HCT116 (cell line): ENCODE measurements at regions not wholly inside any gene's neighbourhood (a gene's known extent, or its start where the extent isn't known, plus 50 kb on each side); places are given as distances from the start of the nearest gene placed in this dataset.

Experiments used
- ATAC-seq: fragments of 200-7000 bp; cut with Tn5 transposase; 2 replicates; pipeline ENCODE4 v1.9.1; 2020; ENCODE audit warnings: mild to moderate bottlenecking, moderate library complexity
- BruUV-seq: library from RNA; stranded (reverse); fragments of 400-500 nt; replicated peaks from 2 replicates; lab custom pipeline; 2021; lab: Mats Ljungman, UMichigan
- CTCF ChIA-PET: fragments of 300-600 bp; sonication (Branson Sonifier 250); formaldehyde crosslinking; loops from one replicate; lab custom pipeline; 2021; ENCODE audit warnings: antibody characterized with exemption; lab: Charles Lee
- POLR2A ChIA-PET: fragments of 300-600, 350-600 bp; sonication (Branson Sonifier 250); formaldehyde crosslinking; loops from one replicate; lab custom pipeline; 2021; ENCODE audit warnings: antibody characterized with exemption; lab: Charles Lee
- RAD21 ChIA-PET, 2 experiments: fragments of 300-600 bp; sonication (Branson Sonifier 250); formaldehyde crosslinking; loops; one replicate each; lab custom pipeline; 2023; ENCODE audit warnings: low total read pairs in 2 of 2; ENCODE audit not compliant: uncharacterized antibody in 2 of 2, unreplicated experiment in 2 of 2, low non-redundant PET in 1 of 2; lab: Charles Lee
- DNase-seq: peaks from one replicate; pipeline ENCODE4 v3.0.0-alpha.2; 2010; ENCODE audit warnings: low read depth, low spot score
- H2AFZ ChIP-seq: fragments of 200-600 bp; shearing (Covaris generic), sonication (generic); 2 replicates; pipeline ENCODE4 v1.6.1; 2017; ENCODE audit warnings: low read depth, mixed run types, mixed read lengths, antibody characterized with exemption, low read length; ENCODE audit not compliant: poor library complexity, severe bottlenecking
- H3K27ac ChIP-seq: 2 replicates; pipeline ENCODE4 v1.5.1; 2012; ENCODE audit warnings: low read depth, low read length
- H3K27me3 ChIP-seq: fragments of 200-600 bp; sonication (generic); 2 replicates; pipeline ENCODE4 v1.6.1; 2016; ENCODE audit warnings: mixed run types, low read length, mixed read lengths; ENCODE audit not compliant: insufficient read depth
- H3K36me3 ChIP-seq, 2 experiments: fragments of 200-500 bp in 1 of 2; fragments of 200-600 bp in 1 of 2; sonication (Bioruptor generic) in 1 of 2; sonication (generic) in 1 of 2; 2 replicates each; pipeline versions ENCODE4 v1.5.1 to v1.6.1; 2014 to 2016; ENCODE audit warnings: low read length in 2 of 2, inconsistent platforms in 1 of 2, mixed read lengths in 1 of 2, mixed run types in 1 of 2; ENCODE audit not compliant: insufficient read depth in 2 of 2, control insufficient read depth in 1 of 2
- H3K4me1 ChIP-seq, 2 experiments: fragments of 200-600 bp in 1 of 2; sonication (generic) in 1 of 2; 2 replicates each; pipeline versions ENCODE4 v1.5.1 to v1.6.1; 2012 to 2017; ENCODE audit warnings: low read length in 2 of 2, inconsistent platforms in 1 of 2, mild to moderate bottlenecking in 1 of 2, mixed read lengths in 1 of 2, mixed run types in 1 of 2, moderate library complexity in 1 of 2; ENCODE audit not compliant: insufficient read depth in 2 of 2, control insufficient read depth in 1 of 2
- H3K4me2 ChIP-seq: fragments of 200-600 bp; sonication (generic); 2 replicates; pipeline ENCODE4 v1.6.1; 2017; ENCODE audit warnings: mixed run types, low read length, mixed read lengths
- H3K4me3 ChIP-seq, 2 experiments: fragments of 200-600 bp in 1 of 2; sonication (generic) in 1 of 2; replicated peaks in 1 of 2; 2 replicates each; pipeline ENCODE4 v1.5.1; 2011 to 2016; ENCODE audit warnings: low read length in 2 of 2, control low read depth in 1 of 2, low read depth in 1 of 2, mild to moderate bottlenecking in 1 of 2, mixed read lengths in 1 of 2, mixed run types in 1 of 2
- H3K79me2 ChIP-seq: fragments of 200-600 bp; sonication (generic); 2 replicates; pipeline ENCODE4 v1.6.1; 2017; ENCODE audit warnings: mild to moderate bottlenecking, mixed run types, low read length, moderate library complexity, mixed read lengths; ENCODE audit not compliant: insufficient read depth
- H3K9ac ChIP-seq: fragments of 200-600 bp; sonication (generic); 2 replicates; pipeline ENCODE4 v1.6.1; 2016; ENCODE audit warnings: low read length, mixed read lengths
- H3K9me2 ChIP-seq: fragments of 200-600 bp; sonication (generic), shearing (Covaris generic); 2 replicates; pipeline ENCODE4 v1.6.1; 2017; ENCODE audit warnings: mixed run types, mild to moderate bottlenecking, moderate library complexity; ENCODE audit not compliant: insufficient read depth
- H3K9me3 ChIP-seq, 2 experiments: fragments of 200-500 bp in 1 of 2; fragments of 200-600 bp in 1 of 2; sonication (Bioruptor generic) in 1 of 2; sonication (generic) in 1 of 2; 2 replicates each; pipeline ENCODE4 v1.6.1; 2014 to 2017; ENCODE audit warnings: low read length in 2 of 2, mixed read lengths in 2 of 2, inconsistent platforms in 1 of 2, low read depth in 1 of 2, mild to moderate bottlenecking in 1 of 2, mixed run types in 1 of 2, moderate library complexity in 1 of 2; ENCODE audit not compliant: control insufficient read depth in 1 of 2, insufficient read depth in 1 of 2
- H4K20me1 ChIP-seq: fragments of 200-600 bp; sonication (generic), shearing (Covaris generic); 2 replicates; pipeline ENCODE4 v1.6.1; 2017; ENCODE audit warnings: mixed run types, mild to moderate bottlenecking, moderate library complexity; ENCODE audit not compliant: insufficient read depth
- EGR1 ChIP-seq: IDR thresholded peaks from 2 replicates; pipeline ENCODE4 v1.6.1; 2012; ENCODE audit warnings: low read depth
- ELF1 ChIP-seq: IDR thresholded peaks from 2 replicates; pipeline ENCODE4 v1.6.1; 2012; ENCODE audit warnings: low read depth, borderline replicate concordance
- EZH2 ChIP-seq: fragments of 200-600 bp; sonication (generic); IDR thresholded peaks from 2 replicates; pipeline ENCODE4 v1.6.1; 2017; ENCODE audit warnings: antibody characterized with exemption, mixed run types
- EZH2phosphoT487 ChIP-seq: fragments of 200-600 bp; IDR thresholded peaks from 2 replicates; pipeline ENCODE4 v1.6.1; 2018; ENCODE audit warnings: antibody characterized with exemption, borderline replicate concordance
- FOSL1 ChIP-seq: IDR thresholded peaks from 2 replicates; pipeline ENCODE4 v1.6.1; 2012; ENCODE audit warnings: low read depth
- JUND ChIP-seq: IDR thresholded peaks from 2 replicates; pipeline ENCODE4 v1.6.1; 2012
- MAX ChIP-seq: IDR thresholded peaks from 2 replicates; pipeline ENCODE4 v1.6.1; 2012
- POLR2A ChIP-seq: IDR thresholded peaks from 2 replicates; pipeline ENCODE4 v1.7.0; 2011; ENCODE audit warnings: borderline replicate concordance; ENCODE audit not compliant: insufficient read depth, insufficient read length; ENCODE audit errors: extremely low read depth
- POLR2AphosphoS5 ChIP-seq: IDR thresholded peaks from 2 replicates; pipeline ENCODE4 v1.6.1; 2011; ENCODE audit warnings: mild to moderate bottlenecking, low read depth, low read length, moderate library complexity
- SIN3A ChIP-seq: IDR thresholded peaks from 2 replicates; pipeline ENCODE4 v1.6.1; 2012; ENCODE audit warnings: low read depth
- SP1 ChIP-seq: IDR thresholded peaks from 2 replicates; pipeline ENCODE4 v1.6.1; 2012; ENCODE audit warnings: low read depth
- SRF ChIP-seq: IDR thresholded peaks from 2 replicates; pipeline ENCODE4 v1.6.1; 2012; ENCODE audit warnings: low read depth
- YY1 ChIP-seq: IDR thresholded peaks from 2 replicates; pipeline ENCODE4 v1.6.1; 2011; ENCODE audit warnings: low read length, low read depth, moderate library complexity, mild to moderate bottlenecking; ENCODE audit not compliant: insufficient replicate concordance; ENCODE audit errors: extremely low read depth
- ZBTB33 ChIP-seq: IDR thresholded peaks from 2 replicates; pipeline ENCODE4 v1.6.1; 2011; ENCODE audit warnings: mild to moderate bottlenecking, low read length, moderate library complexity; ENCODE audit not compliant: insufficient replicate concordance; ENCODE audit errors: extremely low read depth
- intact Hi-C: fragments of 100-400 bp; cut with micrococcal nuclease; formaldehyde crosslinking; loops from 2 replicates; pipeline ENCODE4 v1.10.0; 2022
- TF ChIP-seq, protein P1 (sequence below): IDR thresholded peaks from 2 replicates; pipeline ENCODE4 v1.6.1; 2012; ENCODE audit warnings: low read depth

- Histone ChIP-seq H3K27ac (no peak overlapping the region), H2AFZ (no peak overlapping the region), H4K20me1 (no peaks in the 10 kb centered on the region), H3K9me3 (peaks cover 0 to 35% of the 10 kb centered on the region in 2 experiments; a peak in 1 of 4 replicates), H3K27me3 (no peaks in the 10 kb centered on the region), H3K9me2 (no peaks in the 10 kb centered on the region), H3K36me3 (no peaks in the 10 kb centered on the region), H3K4me2 (no peak overlapping the region), H3K4me1 (no peaks in the 10 kb centered on the region), H3K79me2 (no peaks in the 10 kb centered on the region), H3K9ac (no peak overlapping the region), H3K4me3 (no peak overlapping the region)
- intact Hi-C loops, result no loop called here
- TF ChIP-seq POLR2A (no peak), SRF (no peak), JUND (no peak), ELF1 (no peak), EZH2 (no peak), ZBTB33 (no peak), POLR2AphosphoS5 (no peak), EGR1 (no peak), MAX (no peak), YY1 (no peak), SIN3A (no peak), EZH2phosphoT487 (no peak), FOSL1 (no peak), SP1 (no peak)
- TF ChIP-seq, protein P1, sequence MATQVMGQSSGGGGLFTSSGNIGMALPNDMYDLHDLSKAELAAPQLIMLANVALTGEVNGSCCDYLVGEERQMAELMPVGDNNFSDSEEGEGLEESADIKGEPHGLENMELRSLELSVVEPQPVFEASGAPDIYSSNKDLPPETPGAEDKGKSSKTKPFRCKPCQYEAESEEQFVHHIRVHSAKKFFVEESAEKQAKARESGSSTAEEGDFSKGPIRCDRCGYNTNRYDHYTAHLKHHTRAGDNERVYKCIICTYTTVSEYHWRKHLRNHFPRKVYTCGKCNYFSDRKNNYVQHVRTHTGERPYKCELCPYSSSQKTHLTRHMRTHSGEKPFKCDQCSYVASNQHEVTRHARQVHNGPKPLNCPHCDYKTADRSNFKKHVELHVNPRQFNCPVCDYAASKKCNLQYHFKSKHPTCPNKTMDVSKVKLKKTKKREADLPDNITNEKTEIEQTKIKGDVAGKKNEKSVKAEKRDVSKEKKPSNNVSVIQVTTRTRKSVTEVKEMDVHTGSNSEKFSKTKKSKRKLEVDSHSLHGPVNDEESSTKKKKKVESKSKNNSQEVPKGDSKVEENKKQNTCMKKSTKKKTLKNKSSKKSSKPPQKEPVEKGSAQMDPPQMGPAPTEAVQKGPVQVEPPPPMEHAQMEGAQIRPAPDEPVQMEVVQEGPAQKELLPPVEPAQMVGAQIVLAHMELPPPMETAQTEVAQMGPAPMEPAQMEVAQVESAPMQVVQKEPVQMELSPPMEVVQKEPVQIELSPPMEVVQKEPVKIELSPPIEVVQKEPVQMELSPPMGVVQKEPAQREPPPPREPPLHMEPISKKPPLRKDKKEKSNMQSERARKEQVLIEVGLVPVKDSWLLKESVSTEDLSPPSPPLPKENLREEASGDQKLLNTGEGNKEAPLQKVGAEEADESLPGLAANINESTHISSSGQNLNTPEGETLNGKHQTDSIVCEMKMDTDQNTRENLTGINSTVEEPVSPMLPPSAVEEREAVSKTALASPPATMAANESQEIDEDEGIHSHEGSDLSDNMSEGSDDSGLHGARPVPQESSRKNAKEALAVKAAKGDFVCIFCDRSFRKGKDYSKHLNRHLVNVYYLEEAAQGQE, result no peak
- no peak for ATAC-seq
- no TSS peak for BruUV-seq
- RAD21 ChIA-PET, result no interaction called here
- CTCF ChIA-PET, result no interaction called here
- POLR2A ChIA-PET, result no interaction called here
- no peak for DNase-seq
These were observed 1395.2 kb downstream of the EPHA7 start for GRCh38 chr6:92024110-92024509.
